ENCODE measurements at regions not wholly inside any gene's neighbourhood (a gene's known extent, or its start where the extent isn't known, plus 50 kb on each side); places are given as distances from the start of the nearest gene placed in this dataset.

DNA sequence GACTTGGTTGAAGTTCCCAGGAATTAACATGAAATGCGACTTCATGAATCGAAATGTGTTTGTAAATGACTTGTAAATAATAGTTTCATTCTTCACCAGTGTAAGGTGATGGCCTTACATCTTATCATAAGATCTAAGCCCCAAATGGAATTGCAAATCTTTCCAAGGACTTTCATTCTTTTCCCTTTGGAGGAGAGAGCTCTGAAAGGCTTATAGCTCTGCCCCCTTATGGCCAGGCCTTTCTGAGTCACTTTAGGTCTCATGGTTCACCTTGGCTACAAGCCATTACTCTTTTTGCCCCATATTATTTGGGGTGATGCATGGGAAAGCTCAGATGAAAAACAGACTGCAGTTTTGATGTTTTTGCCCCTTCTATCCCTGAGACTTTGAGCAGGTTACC lies 209.1 kb upstream of the BMP2 start:
- H3K4me3 ChIP-seq (ENCODE audit: low read depth, low read length) = no peak overlapping the region
- CTCF ChIA-PET = no interaction called here
- POLR2A ChIA-PET = no interaction called here
- TF ChIP-seq, protein P1, sequence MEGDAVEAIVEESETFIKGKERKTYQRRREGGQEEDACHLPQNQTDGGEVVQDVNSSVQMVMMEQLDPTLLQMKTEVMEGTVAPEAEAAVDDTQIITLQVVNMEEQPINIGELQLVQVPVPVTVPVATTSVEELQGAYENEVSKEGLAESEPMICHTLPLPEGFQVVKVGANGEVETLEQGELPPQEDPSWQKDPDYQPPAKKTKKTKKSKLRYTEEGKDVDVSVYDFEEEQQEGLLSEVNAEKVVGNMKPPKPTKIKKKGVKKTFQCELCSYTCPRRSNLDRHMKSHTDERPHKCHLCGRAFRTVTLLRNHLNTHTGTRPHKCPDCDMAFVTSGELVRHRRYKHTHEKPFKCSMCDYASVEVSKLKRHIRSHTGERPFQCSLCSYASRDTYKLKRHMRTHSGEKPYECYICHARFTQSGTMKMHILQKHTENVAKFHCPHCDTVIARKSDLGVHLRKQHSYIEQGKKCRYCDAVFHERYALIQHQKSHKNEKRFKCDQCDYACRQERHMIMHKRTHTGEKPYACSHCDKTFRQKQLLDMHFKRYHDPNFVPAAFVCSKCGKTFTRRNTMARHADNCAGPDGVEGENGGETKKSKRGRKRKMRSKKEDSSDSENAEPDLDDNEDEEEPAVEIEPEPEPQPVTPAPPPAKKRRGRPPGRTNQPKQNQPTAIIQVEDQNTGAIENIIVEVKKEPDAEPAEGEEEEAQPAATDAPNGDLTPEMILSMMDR (IDR thresholded peaks at IDR 0.05; ENCODE audit: insufficient read depth, low read length, missing control alignments) = no peak
- DNase-seq (ENCODE audit: low read depth, low spot score) = no peak

DNA sequence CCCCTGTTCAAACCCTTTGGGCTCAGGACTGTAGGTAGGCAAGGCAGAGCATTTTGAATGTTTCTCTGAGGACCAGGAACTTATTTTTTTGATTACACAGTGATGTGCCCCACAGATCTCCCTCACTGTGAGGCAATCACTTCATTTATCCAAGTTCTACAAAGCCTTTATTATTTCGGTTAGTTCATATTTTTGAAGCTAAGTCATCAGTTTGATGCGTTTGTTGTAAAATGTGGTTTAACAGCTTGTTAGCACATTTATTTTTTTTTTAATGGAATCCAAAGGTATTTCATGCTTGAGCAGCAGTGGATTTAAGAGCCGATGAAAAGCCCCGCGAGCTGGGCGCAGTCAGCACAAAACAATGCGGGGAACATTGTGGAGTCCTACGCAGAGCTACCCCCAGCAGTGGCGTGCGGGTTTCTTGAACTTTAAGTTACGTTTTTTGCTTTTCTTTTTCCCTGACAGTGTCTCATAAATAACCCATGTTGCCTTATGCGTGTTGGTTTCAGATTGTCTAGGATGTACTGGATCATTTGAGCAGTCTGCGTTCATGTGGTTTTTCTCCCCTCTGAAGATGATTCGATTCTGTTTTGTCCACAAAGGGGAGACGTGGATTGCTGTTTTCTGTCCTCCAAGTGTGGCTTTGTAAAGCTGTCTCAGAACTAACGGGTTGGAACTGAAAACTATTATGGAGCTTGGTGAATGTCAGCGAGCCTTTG lies 233.6 kb upstream of the BMP2 start:
- peak overlapping the region; percentile 37 for H3K4me3 ChIP-seq (ENCODE audit: low read depth, low read length)
- POLR2A ChIA-PET = interaction anchor here (1.0 kb wide), 1 partner anchor 33 kb away, joined by 3 read pairs; no protein-coding TSS in a partner anchor
- DNase-seq (ENCODE audit: low read depth, low spot score) = peak; percentile 44
- CTCF ChIA-PET = no interaction called here
- TF ChIP-seq, protein P1 (IDR thresholded peaks at IDR 0.05; ENCODE audit: insufficient read depth, low read length, missing control alignments) = no peak

DNA sequence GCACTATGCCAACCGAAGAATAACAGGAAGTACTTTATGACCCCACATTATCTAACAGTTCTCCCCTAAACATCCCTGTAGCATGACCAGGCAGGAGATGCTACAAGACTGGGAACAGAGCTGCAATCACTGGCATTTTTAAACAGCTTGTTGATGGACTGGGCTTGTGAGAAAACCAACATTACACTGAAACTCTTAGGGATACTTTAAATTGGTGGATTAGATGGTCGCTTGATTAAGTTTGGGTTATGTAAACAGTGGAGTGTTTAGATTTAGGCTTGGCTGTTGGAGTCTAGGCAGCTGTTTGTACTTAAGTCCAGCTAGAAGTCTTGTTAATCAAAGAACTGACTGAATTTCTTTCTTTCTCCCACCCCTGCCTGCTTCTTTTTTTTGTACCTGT lies 234.1 kb upstream of the BMP2 start:
- no peak overlapping the region for H3K4me3 ChIP-seq (ENCODE audit: low read depth, low read length)
- DNase-seq (ENCODE audit: low read depth, low spot score) = peak; percentile 3
- POLR2A ChIA-PET = interaction anchor here (1.0 kb wide), 1 partner anchor 34 kb away, joined by 3 read pairs; no protein-coding TSS in a partner anchor
- TF ChIP-seq, protein P1 (IDR thresholded peaks at IDR 0.05; ENCODE audit: insufficient read depth, low read length, missing control alignments) = no peak
- CTCF ChIA-PET = no interaction called here

DNA sequence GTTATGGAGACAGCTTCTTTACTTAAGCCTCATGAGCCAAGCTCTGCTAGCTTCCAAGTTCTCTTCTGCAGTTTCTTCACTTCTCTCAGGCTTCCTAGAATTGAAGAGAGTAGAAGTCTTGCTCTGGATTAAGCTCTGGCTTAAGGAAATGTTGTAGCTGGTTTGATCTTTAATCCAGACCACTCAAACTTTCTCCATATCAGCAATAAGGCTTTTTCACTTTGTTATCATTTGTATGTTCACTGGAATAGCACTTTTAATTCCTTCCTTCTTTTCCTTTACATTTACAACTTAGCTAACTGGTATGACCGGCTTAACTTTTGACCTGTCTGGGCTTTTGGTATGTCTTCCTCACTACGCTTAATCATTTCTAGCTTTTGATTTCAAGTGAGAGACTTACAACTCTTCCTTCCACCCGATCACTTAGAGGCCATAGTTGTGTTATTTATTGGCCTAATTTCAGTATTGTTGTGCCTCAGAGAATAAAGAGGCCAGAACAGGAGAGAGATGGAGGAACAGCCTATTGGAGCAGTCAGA lies 236.6 kb upstream of the BMP2 start:
- TF ChIP-seq, protein P1 (IDR thresholded peaks at IDR 0.05; ENCODE audit: insufficient read depth, low read length, missing control alignments) = no peak
- CTCF ChIA-PET = no interaction called here

DNA sequence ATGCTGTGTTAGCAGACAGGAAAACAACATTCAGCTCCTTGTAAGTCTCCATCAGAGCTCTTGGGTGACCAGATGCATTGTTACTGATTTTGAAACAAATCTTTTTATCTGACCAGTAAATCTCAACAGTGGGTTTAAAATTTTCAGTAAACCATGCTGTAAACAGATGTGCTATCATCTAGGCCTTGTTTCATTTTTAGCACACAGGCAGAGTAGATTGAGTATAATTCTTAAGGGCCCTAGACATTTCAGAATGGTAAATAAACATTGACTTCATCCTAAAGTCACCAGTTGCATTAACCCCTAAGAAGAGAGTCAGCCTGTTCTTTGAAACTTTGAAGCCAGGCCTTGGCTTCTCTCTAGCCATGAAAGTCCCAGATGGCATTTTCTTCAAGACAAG lies 237.2 kb upstream of the BMP2 start:
- POLR2A ChIA-PET = no interaction called here
- CTCF ChIA-PET = no interaction called here
- no peak for DNase-seq (ENCODE audit: low read depth, low spot score)

More for the DNA sequence above, 236.6 kb upstream of the BMP2 start:
- DNase-seq (ENCODE audit: low read depth, low spot score) = no peak
- POLR2A ChIA-PET = no interaction called here
- H3K4me3 ChIP-seq (ENCODE audit: low read depth, low read length) = no peak overlapping the region

More for the DNA sequence above, 237.2 kb upstream of the BMP2 start:
- TF ChIP-seq, protein P1 (IDR thresholded peaks at IDR 0.05; ENCODE audit: insufficient read depth, low read length, missing control alignments) = no peak
- H3K4me3 ChIP-seq (ENCODE audit: low read depth, low read length) = no peak overlapping the region

All from AG04449 (cell line).